Activated T-cell treated with anti-CD3 and anti-CD28 coated beads, Interleukin-2, amount 50 U/mL, for 72 hours (primary cell): ENCODE measurements at regions not wholly inside any gene's neighbourhood (a gene's known extent, or its start where the extent isn't known, plus 50 kb on each side); places are given as distances from the start of the nearest gene placed in this dataset.

Experiments
- ATAC-seq, 2 donors: fragments of 150-1000 bp; cut with Tn5 transposase; replicated peaks in 1 of 2; 2 replicates each; pipeline ENCODE4 v1.10.0; 2021; ENCODE audit warnings: moderate library complexity in 2 of 2, mild to moderate bottlenecking in 1 of 2
- DNase-seq, 2 donors: peaks; one replicate each; pipeline ENCODE4 v3.0.0; 2021 to 2022; ENCODE audit warnings: mixed read lengths in 1 of 2
- H3K27ac Mint-ChIP-seq: one replicate; pipeline ENCODE4 v1.8.0; 2022; ENCODE audit warnings: mild to moderate bottlenecking, moderate library complexity, mixed read lengths
- H3K27me3 Mint-ChIP-seq: one replicate; pipeline ENCODE4 v1.8.0; 2022; ENCODE audit warnings: low read depth, mixed read lengths
- H3K36me3 Mint-ChIP-seq, 2 donors: one replicate each; pipeline ENCODE4 v1.8.0; 2022; ENCODE audit warnings: mixed read lengths in 2 of 2, mild to moderate bottlenecking in 1 of 2; ENCODE audit not compliant: insufficient read depth in 2 of 2
- H3K4me1 Mint-ChIP-seq: one replicate; pipeline ENCODE4 v1.8.0; 2022; ENCODE audit warnings: low read depth, mixed read lengths
- H3K4me3 Mint-ChIP-seq, 2 donors: one replicate each; pipeline ENCODE4 v1.8.0; 2022; ENCODE audit warnings: mild to moderate bottlenecking in 2 of 2, mixed read lengths in 2 of 2, moderate library complexity in 2 of 2
- H3K9me3 Mint-ChIP-seq, 2 donors: one replicate each; pipeline ENCODE4 v1.8.0; 2022; ENCODE audit warnings: mixed read lengths in 2 of 2

DNA sequence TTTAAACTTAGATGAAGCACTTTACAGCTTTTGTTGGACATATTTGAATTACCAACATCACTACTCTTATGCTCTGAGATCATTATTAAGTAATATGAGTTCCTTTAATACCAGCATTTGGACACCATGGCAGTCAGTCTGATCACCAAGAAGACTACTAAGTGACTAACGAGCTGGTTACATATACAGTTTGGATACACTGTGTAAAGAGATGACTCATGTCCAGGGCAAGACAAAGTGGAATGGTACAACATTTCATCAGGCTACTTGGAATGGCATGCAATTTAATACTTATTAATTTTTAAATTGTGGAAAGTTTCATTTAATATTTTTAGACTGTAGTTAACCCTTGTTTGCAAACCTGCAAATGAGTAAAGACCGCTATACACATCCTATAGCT is 237.4 kb upstream of the PRDM9 start:
- H3K4me1 Mint-ChIP-seq = no peaks in the 10 kb centered on the region
- DNase-seq (no peak), ATAC-seq (no peak)
- H3K27ac Mint-ChIP-seq = no peak overlapping the region
- peaks cover 2 to 3% of the 10 kb centered on the region in 2 donors for H3K9me3 Mint-ChIP-seq
- no peak overlapping the region for H3K4me3 Mint-ChIP-seq
- no peaks in the 10 kb centered on the region for H3K36me3 Mint-ChIP-seq
- H3K27me3 Mint-ChIP-seq = no peaks in the 10 kb centered on the region

DNA sequence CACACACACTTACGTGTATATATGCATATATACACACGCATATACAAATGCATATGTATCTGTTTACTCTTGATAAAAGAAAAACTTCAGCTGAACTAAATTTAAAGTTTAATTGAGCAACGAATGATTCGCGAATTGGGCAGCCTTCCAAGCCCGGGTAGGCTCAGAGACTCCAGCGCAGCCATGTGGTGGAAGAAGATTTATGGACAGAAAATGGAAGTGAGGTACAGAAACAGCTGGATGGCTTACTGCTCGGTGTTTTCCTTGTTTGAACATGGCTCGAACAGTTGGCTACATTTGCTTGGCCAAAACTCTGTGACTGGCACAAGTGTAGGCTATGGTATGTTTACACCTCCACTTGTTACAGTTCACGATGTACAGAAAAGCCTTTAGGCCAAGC is 239.3 kb upstream of the PRDM9 start:
- H3K27ac Mint-ChIP-seq = no peak overlapping the region
- no peak overlapping the region for H3K4me3 Mint-ChIP-seq
- no peaks in the 10 kb centered on the region for H3K9me3 Mint-ChIP-seq
- H3K27me3 Mint-ChIP-seq = no peaks in the 10 kb centered on the region
- no peaks in the 10 kb centered on the region for H3K36me3 Mint-ChIP-seq
- ATAC-seq = no peak
- no peak for DNase-seq
- no peaks in the 10 kb centered on the region for H3K4me1 Mint-ChIP-seq

DNA sequence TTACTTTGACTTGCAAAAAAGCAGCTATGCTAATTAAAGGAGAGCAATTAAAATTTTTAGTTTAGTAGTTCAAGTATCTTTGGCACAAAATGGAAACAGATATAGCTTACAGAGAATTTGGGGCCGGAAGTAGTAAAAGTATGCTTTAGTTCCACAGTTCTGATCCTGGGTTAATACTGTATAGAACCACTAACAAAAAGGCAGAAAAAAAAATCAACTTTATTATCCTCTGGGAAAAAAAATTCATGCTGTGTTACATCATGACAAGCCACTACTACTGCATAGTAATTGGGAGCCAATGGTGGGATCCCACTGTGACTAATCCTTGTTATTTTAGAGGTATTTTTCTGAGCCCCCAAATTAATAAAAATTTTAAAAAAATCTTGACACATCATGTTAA is 246.8 kb upstream of the PRDM9 start:
- ATAC-seq (no peak), DNase-seq (no peak)
- Mint-ChIP-seq H3K4me1 (no peaks in the 10 kb centered on the region), H3K4me3 (no peak overlapping the region), H3K9me3 (peaks cover 4 to 7% of the 10 kb centered on the region in 2 donors), H3K36me3 (no peaks in the 10 kb centered on the region), H3K27ac (no peak overlapping the region), H3K27me3 (no peaks in the 10 kb centered on the region)

DNA sequence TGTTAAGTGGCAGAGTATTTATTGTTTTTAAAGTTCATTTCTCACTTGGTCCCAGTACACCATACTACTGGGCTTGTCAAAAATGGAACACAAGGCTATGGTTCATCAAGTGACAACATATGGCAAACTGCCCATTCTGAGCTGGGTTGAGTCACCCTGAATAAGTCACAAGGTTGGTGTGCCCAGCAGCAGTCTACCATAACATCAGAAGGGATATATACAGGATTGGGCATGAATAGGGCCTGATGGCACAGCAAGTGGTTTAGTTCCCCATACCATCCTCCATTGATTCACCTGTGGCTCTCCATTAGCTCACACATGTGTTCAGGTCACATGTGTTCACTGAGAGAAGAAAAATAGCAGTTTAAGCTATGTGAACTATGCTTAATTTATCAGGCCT is 249.8 kb upstream of the PRDM9 start:
- Mint-ChIP-seq H3K9me3 (peaks cover 7 to 8% of the 10 kb centered on the region in 2 donors), H3K36me3 (no peaks in the 10 kb centered on the region), H3K27me3 (no peaks in the 10 kb centered on the region), H3K4me3 (no peak overlapping the region), H3K4me1 (no peaks in the 10 kb centered on the region), H3K27ac (no peak overlapping the region)
- DNase-seq = no peak
- ATAC-seq = no peak

DNA sequence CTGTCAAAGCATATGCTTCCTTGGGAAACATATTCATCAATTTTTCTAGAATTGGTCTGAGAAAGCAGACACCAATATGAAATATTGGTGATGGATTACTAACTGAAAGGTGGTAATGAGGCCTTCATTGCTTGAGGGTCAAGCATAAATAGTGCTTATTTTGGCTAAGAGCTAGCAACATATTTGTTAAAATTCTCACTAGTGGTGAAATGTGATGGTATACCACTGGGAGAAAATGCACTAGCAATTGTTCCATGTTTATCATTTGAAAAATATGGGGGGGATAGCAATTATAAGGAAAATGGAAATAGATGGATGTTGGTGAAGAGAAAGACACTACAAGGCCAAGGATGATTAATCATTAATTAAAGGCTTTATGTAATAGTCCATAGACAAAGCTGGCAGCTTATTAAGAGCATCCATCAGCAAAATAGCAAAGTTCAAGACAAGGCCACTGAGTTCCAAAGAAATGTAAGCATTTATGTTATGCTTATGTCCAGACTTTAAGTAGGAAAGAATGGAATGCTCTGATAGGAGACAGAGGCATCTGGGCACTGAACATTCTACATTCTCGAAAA is 253.7 kb upstream of the PRDM9 start:
- peaks cover 7 to 13% of the 10 kb centered on the region in 2 donors for H3K9me3 Mint-ChIP-seq

DNA sequence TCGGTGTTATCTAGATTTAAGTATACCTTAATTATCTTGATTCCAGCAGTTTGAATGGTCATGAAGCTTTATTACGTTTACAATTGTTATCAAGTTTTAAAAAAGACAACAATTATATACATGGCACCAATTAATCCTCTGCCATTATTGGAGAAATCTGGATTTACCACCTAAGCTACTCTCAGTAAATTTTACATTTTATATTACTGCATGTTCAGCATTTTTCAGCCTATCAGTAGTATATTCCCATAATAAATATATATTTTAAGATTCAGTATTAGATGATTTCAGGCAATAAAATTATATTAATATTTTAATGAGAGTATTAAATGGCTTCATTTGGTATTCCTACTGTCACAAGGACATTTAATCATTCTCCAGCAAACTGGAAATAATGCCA is 264.5 kb upstream of the PRDM9 start:
- H3K4me3 Mint-ChIP-seq = no peak overlapping the region
- H3K27me3 Mint-ChIP-seq = no peaks in the 10 kb centered on the region
- DNase-seq (no peak), ATAC-seq (no peak)
- H3K27ac Mint-ChIP-seq = no peak overlapping the region
- H3K4me1 Mint-ChIP-seq = no peaks in the 10 kb centered on the region
- H3K36me3 Mint-ChIP-seq = peaks cover 2% of the 10 kb centered on the region in 2 donors
- H3K9me3 Mint-ChIP-seq = peaks cover 5 to 22% of the 10 kb centered on the region in 2 donors

More for the DNA sequence above, 253.7 kb upstream of the PRDM9 start:
- H3K27ac Mint-ChIP-seq = no peak overlapping the region
- DNase-seq (no peak), ATAC-seq (no peak)
- H3K4me1 Mint-ChIP-seq = no peaks in the 10 kb centered on the region
- no peaks in the 10 kb centered on the region for H3K36me3 Mint-ChIP-seq
- no peak overlapping the region for H3K4me3 Mint-ChIP-seq
- no peaks in the 10 kb centered on the region for H3K27me3 Mint-ChIP-seq

DNA sequence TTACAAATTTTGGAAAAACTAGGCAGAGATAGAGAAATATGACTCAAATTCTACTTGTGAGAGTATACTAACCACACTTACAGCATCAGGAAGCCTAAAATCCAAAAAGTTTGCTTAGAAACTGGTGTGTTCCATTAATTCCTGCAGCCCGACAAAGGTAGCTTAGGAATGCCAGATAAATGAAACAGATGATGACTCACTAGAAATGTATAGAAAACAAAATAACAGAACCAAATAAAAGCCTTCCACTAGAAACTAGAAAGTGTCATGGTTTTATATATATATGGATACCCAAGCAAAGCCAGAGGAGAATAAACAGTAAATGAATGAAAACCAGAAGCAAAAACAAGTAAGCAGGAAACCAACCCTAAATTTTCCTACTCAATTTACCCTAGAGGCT is 272.2 kb upstream of the PRDM9 start:
- peaks cover 3 to 9% of the 10 kb centered on the region in 2 donors for H3K9me3 Mint-ChIP-seq
- H3K4me1 Mint-ChIP-seq = no peaks in the 10 kb centered on the region
- DNase-seq = no peak
- no peaks in the 10 kb centered on the region for H3K36me3 Mint-ChIP-seq
- no peak overlapping the region for H3K27ac Mint-ChIP-seq
- ATAC-seq = no peak
- no peak overlapping the region for H3K4me3 Mint-ChIP-seq
- H3K27me3 Mint-ChIP-seq = no peaks in the 10 kb centered on the region

DNA sequence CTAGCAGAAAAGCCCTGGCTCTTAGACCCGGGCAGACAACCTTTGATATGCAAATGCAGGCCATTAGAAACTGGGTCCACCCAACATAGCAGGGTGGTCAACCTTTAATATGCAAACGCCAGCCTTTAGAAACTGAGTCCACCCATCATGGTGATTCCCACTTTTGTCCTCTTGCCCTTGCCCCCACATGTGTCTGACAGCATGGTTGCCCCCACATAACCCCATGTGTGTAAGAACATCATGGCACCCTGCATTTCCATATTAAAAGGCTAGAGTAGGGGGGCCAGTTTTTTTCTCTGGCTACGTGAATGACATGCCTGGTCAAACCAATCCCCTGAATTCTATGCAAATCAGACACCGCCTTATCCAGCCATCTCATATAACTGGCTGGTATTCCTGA is 273.2 kb upstream of the PRDM9 start:
- H3K27me3 Mint-ChIP-seq = no peaks in the 10 kb centered on the region
- peaks cover 3 to 9% of the 10 kb centered on the region in 2 donors for H3K9me3 Mint-ChIP-seq
- H3K4me1 Mint-ChIP-seq = no peaks in the 10 kb centered on the region
- H3K4me3 Mint-ChIP-seq = no peak overlapping the region
- DNase-seq = no peak
- no peaks in the 10 kb centered on the region for H3K36me3 Mint-ChIP-seq
- H3K27ac Mint-ChIP-seq = no peak overlapping the region
- ATAC-seq = no peak

DNA sequence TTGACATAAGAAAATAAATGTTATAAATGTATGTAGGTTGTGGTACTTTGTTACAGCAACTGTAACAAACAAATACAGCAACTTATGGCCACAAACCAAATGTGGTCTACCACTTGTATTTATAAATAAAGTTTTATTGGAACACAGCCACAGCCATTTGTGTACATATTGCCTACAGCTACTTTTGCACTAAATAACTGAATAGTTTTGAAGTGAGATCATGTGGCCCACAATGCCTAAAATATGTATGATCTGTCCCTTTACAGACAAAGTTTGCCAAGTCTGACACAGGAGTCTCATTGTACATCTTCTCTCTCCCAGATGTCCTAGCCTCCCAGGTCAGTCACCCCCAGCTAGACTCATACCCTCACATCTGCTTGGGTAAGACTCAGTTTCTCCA is 283.6 kb upstream of the PRDM9 start:
- Mint-ChIP-seq H3K36me3 (no peaks in the 10 kb centered on the region), H3K9me3 (peaks cover 8 to 12% of the 10 kb centered on the region in 2 donors), H3K4me1 (no peaks in the 10 kb centered on the region), H3K4me3 (no peak overlapping the region), H3K27ac (no peak overlapping the region), H3K27me3 (no peaks in the 10 kb centered on the region)
- ATAC-seq = no peak
- no peak for DNase-seq

DNA sequence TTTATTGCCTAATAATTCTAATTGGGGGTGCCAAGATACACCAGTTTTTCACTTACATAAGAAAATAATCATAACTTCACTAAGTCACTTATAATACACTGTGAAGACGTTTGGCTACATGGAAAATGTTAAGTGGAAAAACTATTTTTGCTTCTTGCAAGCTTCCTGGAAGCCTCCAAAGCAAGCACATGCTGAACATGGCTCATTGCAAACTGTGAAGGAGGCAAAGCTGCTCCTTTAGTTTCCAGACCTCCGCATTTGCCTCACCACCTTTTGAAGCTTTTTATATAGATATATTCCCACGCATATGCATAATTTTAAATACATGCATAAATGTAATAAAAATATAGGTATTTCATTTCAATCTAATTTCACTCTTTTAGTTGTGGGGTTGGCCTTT is 285.6 kb upstream of the PRDM9 start:
- no peaks in the 10 kb centered on the region for H3K27me3 Mint-ChIP-seq
- H3K9me3 Mint-ChIP-seq = peaks cover 8 to 13% of the 10 kb centered on the region in 2 donors
- H3K27ac Mint-ChIP-seq = no peak overlapping the region
- H3K36me3 Mint-ChIP-seq = no peaks in the 10 kb centered on the region
- DNase-seq (no peak), ATAC-seq (no peak)
- no peak overlapping the region for H3K4me3 Mint-ChIP-seq
- H3K4me1 Mint-ChIP-seq = no peaks in the 10 kb centered on the region

DNA sequence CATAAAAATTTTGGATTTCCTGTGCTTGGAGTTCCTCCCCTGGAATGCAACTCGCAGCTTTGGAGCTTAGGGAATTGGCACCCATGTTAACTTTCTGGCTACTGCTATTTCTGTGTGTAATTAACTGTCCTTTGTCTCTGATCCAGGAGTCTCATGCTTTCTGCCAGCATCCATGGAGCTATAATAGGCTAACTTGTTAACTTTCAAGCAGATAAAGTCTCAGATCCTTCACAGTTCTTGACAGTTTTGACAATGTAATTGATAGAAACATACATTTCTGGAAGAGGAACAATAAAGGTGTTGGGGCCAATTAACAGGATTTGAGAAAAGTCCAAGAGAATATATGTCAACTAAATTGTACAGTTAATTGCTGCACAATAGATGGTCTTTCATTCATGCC is 290.2 kb upstream of the PRDM9 start:
- H3K9me3 Mint-ChIP-seq = peaks cover 2 to 7% of the 10 kb centered on the region in 2 donors
- DNase-seq (no peak), ATAC-seq (no peak)
- peaks cover 0 to 1% of the 10 kb centered on the region in 2 donors for H3K36me3 Mint-ChIP-seq
- H3K27me3 Mint-ChIP-seq = no peaks in the 10 kb centered on the region
- H3K4me3 Mint-ChIP-seq = no peak overlapping the region
- no peaks in the 10 kb centered on the region for H3K4me1 Mint-ChIP-seq
- H3K27ac Mint-ChIP-seq = no peak overlapping the region

DNA sequence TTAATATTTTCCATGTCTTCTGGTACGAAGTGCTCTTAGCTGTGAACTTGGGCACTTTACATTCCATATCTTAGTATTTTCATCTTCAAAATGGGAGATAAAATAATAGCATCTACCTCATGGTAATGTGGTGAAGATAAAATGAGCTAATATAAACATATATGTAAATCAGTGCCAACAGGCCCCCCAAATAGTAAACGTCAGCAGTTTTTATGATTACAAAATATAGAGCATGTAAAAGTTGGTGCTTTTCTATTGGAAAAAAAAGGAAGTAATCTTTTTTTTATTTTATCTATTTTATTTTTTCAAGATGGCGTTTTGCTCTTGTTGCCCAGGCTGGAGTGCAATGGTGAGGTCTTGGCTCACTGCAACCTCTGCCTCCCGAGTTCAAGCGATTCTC is 291.1 kb upstream of the PRDM9 start:
- ATAC-seq = no peak
- H3K27me3 Mint-ChIP-seq = no peaks in the 10 kb centered on the region
- H3K36me3 Mint-ChIP-seq = peaks cover 0 to 1% of the 10 kb centered on the region in 2 donors
- no peaks in the 10 kb centered on the region for H3K4me1 Mint-ChIP-seq
- H3K4me3 Mint-ChIP-seq = no peak overlapping the region
- no peak for DNase-seq
- peaks cover 2 to 6% of the 10 kb centered on the region in 2 donors for H3K9me3 Mint-ChIP-seq
- no peak overlapping the region for H3K27ac Mint-ChIP-seq

DNA sequence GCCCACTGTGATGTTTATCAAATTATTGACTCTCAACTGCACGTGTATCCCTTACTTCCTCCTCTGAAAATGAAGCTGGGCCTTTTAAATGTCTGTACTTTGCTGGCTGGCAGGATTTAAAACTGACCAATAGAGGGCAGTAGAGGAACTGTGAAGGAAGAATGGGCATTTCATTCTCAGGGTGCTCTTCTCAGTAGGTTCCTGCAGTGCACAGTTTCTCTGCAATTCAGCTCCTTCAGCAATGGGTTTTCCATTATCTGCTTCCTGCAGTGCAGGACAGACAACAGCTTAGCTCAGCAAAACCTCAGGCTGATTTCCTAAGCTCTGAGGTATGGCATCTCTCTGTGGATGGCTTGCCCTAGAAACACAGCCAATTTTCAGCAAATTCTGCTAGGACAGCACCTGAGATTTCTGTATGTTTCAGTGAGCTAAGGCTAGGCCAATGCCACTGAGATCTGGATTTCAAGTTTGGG is 298.4 kb upstream of the PRDM9 start:
- Mint-ChIP-seq H3K36me3 (peaks cover 0 to 5% of the 10 kb centered on the region in 2 donors), H3K27ac (no peak overlapping the region), H3K4me3 (no peak overlapping the region), H3K27me3 (no peaks in the 10 kb centered on the region), H3K4me1 (no peaks in the 10 kb centered on the region), H3K9me3 (peaks cover 5 to 10% of the 10 kb centered on the region in 2 donors)
- DNase-seq (peak in 1 of 2 donors; percentile 5), ATAC-seq (peak in 1 of 2 donors; percentile 11)

DNA sequence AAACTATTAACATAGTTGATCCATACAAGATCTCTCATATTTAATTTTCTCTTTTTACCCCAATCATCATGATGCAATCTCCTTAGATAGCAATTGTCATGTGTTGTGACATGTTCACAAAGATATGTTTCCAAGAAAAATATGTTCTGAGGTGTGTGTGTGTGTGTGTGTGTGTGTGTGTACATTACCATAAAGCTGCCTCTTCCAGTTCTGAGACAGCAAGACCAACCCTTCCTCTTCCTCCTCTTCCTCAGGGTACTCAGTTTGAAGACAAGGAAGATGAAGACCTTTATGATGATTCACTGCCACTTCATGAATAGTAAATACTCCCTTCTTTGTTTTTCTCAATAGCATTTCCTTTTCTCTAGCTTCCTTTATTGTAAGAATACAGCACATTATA is 303.3 kb upstream of the PRDM9 start:
- ATAC-seq = no peak
- H3K27me3 Mint-ChIP-seq = no peaks in the 10 kb centered on the region
- H3K36me3 Mint-ChIP-seq = no peaks in the 10 kb centered on the region
- peaks cover 0 to 9% of the 10 kb centered on the region in 2 donors for H3K9me3 Mint-ChIP-seq
- H3K27ac Mint-ChIP-seq = no peak overlapping the region
- H3K4me1 Mint-ChIP-seq = no peaks in the 10 kb centered on the region
- DNase-seq = no peak
- no peak overlapping the region for H3K4me3 Mint-ChIP-seq
